ENCODE measurements at regions not wholly inside any gene's neighbourhood (a gene's known extent, or its start where the extent isn't known, plus 50 kb on each side); places are given as distances from the start of the nearest gene placed in this dataset.

DNA sequence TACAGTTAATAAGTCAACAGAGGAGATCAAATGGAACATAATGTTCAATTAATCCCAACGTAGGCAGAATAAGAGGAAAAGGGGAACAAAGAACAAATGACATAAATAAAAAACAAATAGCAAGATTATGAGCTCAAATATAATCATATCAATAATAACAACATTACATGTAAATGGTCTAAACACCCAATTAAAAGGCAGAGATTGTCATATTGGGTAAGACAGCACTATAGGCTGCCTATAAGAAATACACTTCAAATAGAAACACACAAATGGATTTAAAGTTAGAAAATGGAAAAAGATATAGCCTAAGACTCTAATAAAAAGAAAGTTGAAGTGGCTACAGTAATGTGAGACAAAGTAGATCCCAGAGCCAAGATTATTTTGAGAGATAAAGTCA lies 126.4 kb upstream of the PTER start:
- WGBS (ENCODE audit: insufficient coverage, low coverage, missing lambda C conversion rate), result 0% methylated on average over 1 of the region's 1 CpG
- H3K9me3 ChIP-seq (replicated peaks; ENCODE audit: control insufficient read depth, insufficient read depth, low read depth, low read length), result no peaks in the 10 kb centered on the region
- H3K4me1 ChIP-seq (replicated peaks in 1 of 2; ENCODE audit: control insufficient read depth in 2 of 2, insufficient read depth in 2 of 2, low read length in 2 of 2), result no peaks in the 10 kb centered on the region
- no peaks in the 10 kb centered on the region for H3K36me3 ChIP-seq (ENCODE audit: control insufficient read depth, insufficient read depth, low read length)
- no peak overlapping the region for H3K27ac ChIP-seq (ENCODE audit: extremely low read depth, low read depth, low read length)
- ATAC-seq (no peak), FAIRE-seq (no peak), DNase-seq (ENCODE audit: extremely low read depth in 1 of 4, low spot score in 3 of 4) (no peak)
- CTCF ChIA-PET (ENCODE audit: low intra/inter-chr PET ratio), result no interaction called here
- TF ChIP-seq ZNF507 (tag; conservative IDR thresholded peaks at IDR 0.05), result peak; percentile 93
- TF ChIP-seq RBBP5 (IDR thresholded peaks at IDR 0.05; ENCODE audit: borderline replicate concordance, insufficient read depth, low read length, poor library complexity, severe bottlenecking), result no peak
- intact Hi-C loops (cut with micrococcal nuclease), result no loop called here
- H3K4me3 ChIP-seq, result no peak overlapping the region
- H3K79me2 ChIP-seq (ENCODE audit: control insufficient read depth, insufficient read depth, low read length), result no peaks in the 10 kb centered on the region
- no peak overlapping the region for H3K9ac ChIP-seq (ENCODE audit: insufficient read depth in 1 of 2, low read depth in 2 of 2, low read length in 2 of 2)
- POLR2A ChIA-PET, result no interaction called here
- no TSS peak for BruUV-seq (replicated peaks)
- no peaks in the 10 kb centered on the region for H4K20me1 ChIP-seq (replicated peaks; ENCODE audit: control insufficient read depth, insufficient read depth, low read length)
- no peaks in the 10 kb centered on the region for H3K9me1 ChIP-seq (ENCODE audit: control insufficient read depth, insufficient read depth, low read length)
- H3K4me2 ChIP-seq (ENCODE audit: insufficient read depth, low read length), result no peak overlapping the region
- no peaks in the 10 kb centered on the region; a peak in 1 of 5 replicates for H3K27me3 ChIP-seq (ENCODE audit: control insufficient read depth in 2 of 2, insufficient read depth in 2 of 2, low read length in 2 of 2)
- in situ Hi-C loops (cut with MboI), result no loop called here
- no peak overlapping the region for H2AFZ ChIP-seq (ENCODE audit: low read depth, low read length)

DNA sequence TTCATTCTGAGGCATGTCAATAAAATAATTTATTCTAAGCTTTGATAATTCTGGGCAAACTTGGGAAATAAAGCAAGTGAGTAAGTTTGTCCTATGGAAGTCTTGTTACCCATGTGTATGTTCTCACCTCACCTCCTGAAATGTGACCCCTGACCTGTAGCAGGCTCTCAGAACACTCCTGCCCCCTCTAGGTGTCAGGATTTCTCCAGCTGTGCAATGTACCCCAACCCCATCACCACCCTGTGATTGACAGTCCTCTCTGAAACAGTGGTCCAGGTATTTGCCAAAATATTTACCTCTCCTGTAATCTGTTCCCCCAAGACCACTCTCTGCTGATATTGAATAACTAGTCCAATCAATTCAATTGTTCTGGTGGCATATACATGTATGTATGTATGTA lies 122.6 kb upstream of the PTER start:
- Histone ChIP-seq H3K79me2 (ENCODE audit: control insufficient read depth, insufficient read depth, low read length) (no peaks in the 10 kb centered on the region), H3K9me1 (ENCODE audit: control insufficient read depth, insufficient read depth, low read length) (no peaks in the 10 kb centered on the region), H3K9me3 (replicated peaks; ENCODE audit: control insufficient read depth, insufficient read depth, low read depth, low read length) (no peaks in the 10 kb centered on the region), H3K27ac (ENCODE audit: extremely low read depth, low read depth, low read length) (no peak overlapping the region), H2AFZ (ENCODE audit: low read depth, low read length) (no peak overlapping the region), H3K9ac (ENCODE audit: insufficient read depth in 1 of 2, low read depth in 2 of 2, low read length in 2 of 2) (no peak overlapping the region), H3K4me1 (replicated peaks in 1 of 2; ENCODE audit: control insufficient read depth in 2 of 2, insufficient read depth in 2 of 2, low read length in 2 of 2) (no peaks in the 10 kb centered on the region), H4K20me1 (replicated peaks; ENCODE audit: control insufficient read depth, insufficient read depth, low read length) (no peaks in the 10 kb centered on the region), H3K36me3 (ENCODE audit: control insufficient read depth, insufficient read depth, low read length) (no peaks in the 10 kb centered on the region), H3K4me3 (no peak overlapping the region), H3K4me2 (ENCODE audit: insufficient read depth, low read length) (no peak overlapping the region), H3K27me3 (ENCODE audit: control insufficient read depth in 2 of 2, insufficient read depth in 2 of 2, low read length in 2 of 2) (no peaks in the 10 kb centered on the region)
- peak; percentile 67 for ATAC-seq
- no TSS peak for BruUV-seq (replicated peaks)
- in situ Hi-C loops (cut with MboI), result no loop called here
- ChIA-PET CTCF (ENCODE audit: low intra/inter-chr PET ratio) (no interaction called here), POLR2A (interaction anchor here (0.5 kb wide), 1 partner anchor 231 kb away, joined by 3 read pairs; no protein-coding TSS in a partner anchor)
- FAIRE-seq, result no peak
- peak; percentile 15 to 20 (median 18) for DNase-seq (ENCODE audit: extremely low read depth in 1 of 4, low spot score in 3 of 4)
- intact Hi-C loops (cut with micrococcal nuclease), result loop anchor here (1.0 kb wide), 1 partner anchor 463 kb away; no protein-coding TSS in a partner anchor
- no peak for TF ChIP-seq SRSF7 (optimal IDR thresholded peaks at IDR 0.05; ENCODE audit: low read depth, low read length)
- no peak for TF ChIP-seq TRIM24 (IDR thresholded peaks at IDR 0.05)
- peak in 1 of 2 experiments; percentile 59; a peak in 2 of 4 replicates for TF ChIP-seq RAD21 (CRISPR knock-in tag; conservative IDR thresholded peaks at IDR 0.05 in 1 of 2, IDR thresholded peaks at IDR 0.05 in 1 of 2)
- TF ChIP-seq ZNF3 (CRISPR knock-in tag; IDR thresholded peaks at IDR 0.05), result no peak
- TF ChIP-seq TSC22D4 (tag; IDR thresholded peaks at IDR 0.05), result no peak
- no peak for TF ChIP-seq COPS2 (conservative IDR thresholded peaks at IDR 0.05)
- TF ChIP-seq, protein P1, sequence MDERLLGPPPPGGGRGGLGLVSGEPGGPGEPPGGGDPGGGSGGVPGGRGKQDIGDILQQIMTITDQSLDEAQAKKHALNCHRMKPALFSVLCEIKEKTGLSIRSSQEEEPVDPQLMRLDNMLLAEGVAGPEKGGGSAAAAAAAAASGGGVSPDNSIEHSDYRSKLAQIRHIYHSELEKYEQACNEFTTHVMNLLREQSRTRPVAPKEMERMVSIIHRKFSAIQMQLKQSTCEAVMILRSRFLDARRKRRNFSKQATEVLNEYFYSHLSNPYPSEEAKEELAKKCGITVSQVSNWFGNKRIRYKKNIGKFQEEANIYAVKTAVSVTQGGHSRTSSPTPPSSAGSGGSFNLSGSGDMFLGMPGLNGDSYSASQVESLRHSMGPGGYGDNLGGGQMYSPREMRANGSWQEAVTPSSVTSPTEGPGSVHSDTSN (CRISPR knock-in tag; IDR thresholded peaks at IDR 0.05; ENCODE audit: low read depth), result no peak
- TF ChIP-seq, protein P1 (tag; conservative IDR thresholded peaks at IDR 0.05; ENCODE audit: low read depth), result peak; percentile 37; the same call in 1 of the 2 replicates
- TF ChIP-seq NR2C2 (CRISPR knock-in tag; IDR thresholded peaks at IDR 0.05), result no peak
- peak; percentile 51; the same call in 1 of the 2 replicates for TF ChIP-seq NR2C2 (tag; IDR thresholded peaks at IDR 0.05)
- TF ChIP-seq MYBL2 (IDR thresholded peaks at IDR 0.05; ENCODE audit: low read depth), result no peak
- TF ChIP-seq MYBL2 (CRISPR knock-in tag; IDR thresholded peaks at IDR 0.05; ENCODE audit: borderline replicate concordance), result no peak
